ENCODE measurements at regions not wholly inside any gene's neighbourhood (a gene's known extent, or its start where the extent isn't known, plus 50 kb on each side); places are given as distances from the start of the nearest gene placed in this dataset.

DNA sequence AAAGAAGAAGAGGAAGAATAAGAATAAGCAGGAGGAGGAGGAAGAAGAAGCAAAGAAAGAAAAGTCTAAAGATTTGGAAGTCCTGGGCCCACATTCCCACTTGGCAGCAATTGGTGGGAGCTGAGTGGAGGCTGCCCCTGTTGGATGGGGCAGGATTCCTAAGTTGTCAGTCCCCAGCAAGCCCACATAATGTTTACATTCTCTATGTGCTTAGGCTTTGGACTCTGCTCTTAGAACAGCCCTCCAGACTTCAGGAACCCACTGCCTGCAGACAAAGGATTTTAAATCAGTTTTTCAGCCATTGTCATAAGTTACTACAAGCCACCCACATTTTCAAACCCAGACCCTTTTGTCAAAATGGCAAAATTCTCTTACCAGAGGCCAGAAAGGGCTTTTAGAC, 92.0 kb downstream of the OTX2 start:
- no peaks in the 10 kb centered on the region for H3K79me2 ChIP-seq (ENCODE audit: insufficient read depth, low read length)
- no peak overlapping the region for H2AFZ ChIP-seq (ENCODE audit: low read length)
- H3K4me1 ChIP-seq (ENCODE audit: insufficient read depth, low read length) = peaks cover 9% of the 10 kb centered on the region; the same call in 1 of the 2 replicates
- TF ChIP-seq, protein P1, sequence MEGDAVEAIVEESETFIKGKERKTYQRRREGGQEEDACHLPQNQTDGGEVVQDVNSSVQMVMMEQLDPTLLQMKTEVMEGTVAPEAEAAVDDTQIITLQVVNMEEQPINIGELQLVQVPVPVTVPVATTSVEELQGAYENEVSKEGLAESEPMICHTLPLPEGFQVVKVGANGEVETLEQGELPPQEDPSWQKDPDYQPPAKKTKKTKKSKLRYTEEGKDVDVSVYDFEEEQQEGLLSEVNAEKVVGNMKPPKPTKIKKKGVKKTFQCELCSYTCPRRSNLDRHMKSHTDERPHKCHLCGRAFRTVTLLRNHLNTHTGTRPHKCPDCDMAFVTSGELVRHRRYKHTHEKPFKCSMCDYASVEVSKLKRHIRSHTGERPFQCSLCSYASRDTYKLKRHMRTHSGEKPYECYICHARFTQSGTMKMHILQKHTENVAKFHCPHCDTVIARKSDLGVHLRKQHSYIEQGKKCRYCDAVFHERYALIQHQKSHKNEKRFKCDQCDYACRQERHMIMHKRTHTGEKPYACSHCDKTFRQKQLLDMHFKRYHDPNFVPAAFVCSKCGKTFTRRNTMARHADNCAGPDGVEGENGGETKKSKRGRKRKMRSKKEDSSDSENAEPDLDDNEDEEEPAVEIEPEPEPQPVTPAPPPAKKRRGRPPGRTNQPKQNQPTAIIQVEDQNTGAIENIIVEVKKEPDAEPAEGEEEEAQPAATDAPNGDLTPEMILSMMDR (conservative IDR thresholded peaks at IDR 0.05) = no peak
- H2AK5ac ChIP-seq (ENCODE audit: insufficient read length, low read length) = no peak overlapping the region
- no peak for DNase-seq
- no peak overlapping the region for H3T11ph ChIP-seq (ENCODE audit: low read length)
- H3K79me1 ChIP-seq (ENCODE audit: insufficient read depth, low read depth, low read length, poor library complexity, severe bottlenecking) = no peaks in the 10 kb centered on the region
- Mint-ChIP-seq H3K4me3 (no peak overlapping the region), H3K36me3 (ENCODE audit: insufficient read depth in 1 of 3, low read depth in 3 of 3) (no peaks in the 10 kb centered on the region), H3K9me3 (no peaks in the 10 kb centered on the region), H3K4me1 (peaks cover 29 to 32% of the 10 kb centered on the region in 2 experiments), H3K27me3 (ENCODE audit: low read depth) (no peaks in the 10 kb centered on the region; the same call in 1 of the 2 replicates), H3K27ac (no peak overlapping the region; a peak in 1 of 7 replicates)
- H3K9me3 ChIP-seq (ENCODE audit: control insufficient read depth, low read depth, low read length) = no peaks in the 10 kb centered on the region
- no peak overlapping the region for H3K14ac ChIP-seq (ENCODE audit: insufficient read depth, low read length)
- H4K91ac ChIP-seq (ENCODE audit: insufficient read length, low read depth, low read length) = no peak overlapping the region
- no peaks in the 10 kb centered on the region for H3K23me2 ChIP-seq (ENCODE audit: insufficient read length, low read depth, low read length, poor library complexity, severe bottlenecking)
- no peak overlapping the region for H3K9ac ChIP-seq (ENCODE audit: extremely low read depth, insufficient read length, low read length)
- H4K8ac ChIP-seq (replicated peaks; ENCODE audit: insufficient read length, low read depth, low read length) = no peak overlapping the region
- H2BK12ac ChIP-seq (ENCODE audit: insufficient read length, low read depth, low read length) = no peak overlapping the region
- H2BK20ac ChIP-seq (ENCODE audit: low read depth, low read length, poor library complexity, severe bottlenecking) = no peak overlapping the region
- H3K56ac ChIP-seq (ENCODE audit: insufficient read length, low read depth, low read length) = no peak overlapping the region
- no peak overlapping the region for H3K23ac ChIP-seq (ENCODE audit: insufficient read length, low read depth, low read length)
- H3K27ac ChIP-seq (ENCODE audit: insufficient read length, low read depth, low read length) = no peak overlapping the region
- H3K18ac ChIP-seq (ENCODE audit: insufficient read length, low read depth, low read length) = no peak overlapping the region
- H3K4me2 ChIP-seq (ENCODE audit: insufficient read depth, insufficient read length, low read length) = no peak overlapping the region
- no peak overlapping the region for H2BK120ac ChIP-seq (ENCODE audit: low read depth, low read length, poor library complexity, severe bottlenecking)
- no peak overlapping the region for H2BK5ac ChIP-seq (ENCODE audit: insufficient read length, low read length)
- no peak overlapping the region for H4K5ac ChIP-seq (ENCODE audit: insufficient read length, low read depth, low read length)
- no peak overlapping the region for H2BK15ac ChIP-seq (ENCODE audit: low read depth, low read length)
- H4K20me1 ChIP-seq (ENCODE audit: control insufficient read depth, insufficient read depth, insufficient read length) = no peaks in the 10 kb centered on the region
- H3K27me3 ChIP-seq (ENCODE audit: insufficient read depth, low read length) = no peaks in the 10 kb centered on the region
- no peak overlapping the region for H3K4ac ChIP-seq (ENCODE audit: low read depth, low read length)

Measured in H9 (cell line).